DMS 273 treated with DMSO at 0.1 percent for 48 hours (cell line): ENCODE measurements at regions not wholly inside any gene's neighbourhood (a gene's known extent, or its start where the extent isn't known, plus 50 kb on each side); places are given as distances from the start of the nearest gene placed in this dataset.

Experiments
- DNase-seq: peaks from one replicate; lab custom pipeline; 2025; lab: John Stamatoyannopoulos, UW

DNA sequence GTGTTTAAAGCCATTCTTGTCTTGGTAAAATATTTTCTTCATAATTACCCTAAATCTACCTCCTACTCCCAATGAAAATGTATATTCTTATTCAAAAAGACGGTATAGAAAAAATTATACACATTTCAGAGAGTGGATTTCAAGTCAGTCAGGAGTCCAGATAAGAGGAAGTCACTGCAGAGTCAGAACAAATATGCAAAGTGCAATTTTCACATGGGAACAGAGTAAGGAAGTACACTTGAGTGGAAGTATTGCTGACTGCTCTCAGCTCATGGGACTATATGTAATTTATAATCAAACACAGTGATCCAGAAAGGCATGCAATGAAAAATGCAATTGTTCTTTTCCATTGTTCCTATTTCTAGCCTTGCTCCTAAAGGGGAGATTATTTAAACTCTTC is 1128.0 kb downstream of the AACS start:
- no peak for DNase-seq

DNA sequence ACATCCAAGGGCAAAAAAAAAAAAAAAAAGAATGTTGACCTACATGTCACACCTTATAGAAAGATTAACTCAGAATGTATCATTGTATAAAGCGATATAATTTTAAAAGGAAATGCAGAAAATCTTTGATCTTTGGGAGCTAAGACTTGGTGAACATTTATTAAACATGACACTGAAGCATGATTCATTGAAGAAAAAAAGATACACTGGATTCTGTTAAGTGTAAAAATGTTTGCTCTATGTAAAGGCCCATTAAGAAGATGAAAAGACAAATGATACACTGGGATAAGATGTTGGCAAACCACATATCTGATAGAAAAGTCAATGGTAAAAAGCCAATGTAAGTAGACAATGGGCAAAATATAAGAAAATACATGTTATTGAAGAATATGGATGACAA is 1131.0 kb downstream of the AACS start:
- DNase-seq: no peak

DNA sequence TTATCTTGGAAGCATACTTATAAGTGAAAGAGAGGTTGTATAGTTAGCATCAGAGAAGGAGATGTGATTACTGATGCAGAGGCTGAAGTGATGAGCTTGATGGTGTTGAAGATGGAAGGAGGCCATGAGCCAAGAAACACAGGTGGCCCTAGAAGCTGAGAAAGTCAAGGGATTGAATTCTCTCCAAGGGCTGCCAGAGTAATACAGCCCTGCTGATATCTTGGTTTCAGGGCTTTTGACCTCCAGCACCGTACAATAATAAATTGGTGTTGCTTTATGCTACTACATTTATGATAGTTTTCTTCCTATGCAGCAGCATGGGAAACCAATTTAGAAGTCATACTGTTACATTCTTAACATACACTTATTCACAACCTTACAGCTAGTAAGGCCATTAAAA is 1133.3 kb downstream of the AACS start:
- no peak for DNase-seq

DNA sequence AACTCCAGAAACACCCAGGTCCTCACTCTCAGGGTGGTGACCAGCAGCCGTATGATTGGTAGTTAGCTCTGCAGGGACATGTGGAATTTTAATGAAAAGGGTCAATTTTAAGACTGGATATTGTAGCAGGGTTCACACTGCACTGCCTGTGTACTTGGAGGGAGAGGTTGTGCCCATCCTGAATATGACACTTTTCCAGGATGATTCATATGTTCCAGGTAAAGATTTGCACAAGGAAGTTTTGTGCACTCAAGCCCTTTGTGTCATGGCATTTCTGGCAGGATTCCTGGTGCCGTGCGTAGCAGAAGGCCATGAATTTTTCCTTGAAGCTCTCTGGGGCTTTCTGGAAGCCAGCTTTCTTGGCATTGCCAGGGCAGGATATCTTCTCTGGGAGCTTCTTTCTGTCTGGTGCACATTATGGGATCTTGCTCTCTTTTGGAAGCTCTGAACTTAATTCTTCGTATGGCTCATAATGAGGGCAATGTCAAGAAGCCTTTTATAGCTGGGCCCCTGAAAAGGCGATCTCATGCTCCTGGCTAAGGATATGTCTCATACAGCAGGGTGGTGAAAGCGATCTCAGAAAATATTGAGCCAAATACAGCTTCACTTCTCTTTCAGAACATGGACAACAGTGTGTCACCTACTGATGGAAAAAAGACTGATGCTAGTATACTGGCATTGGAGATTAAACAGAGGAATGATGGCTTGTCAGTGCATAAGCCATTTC is 1133.9 kb downstream of the AACS start:
- DNase-seq: no peak

GRCh38 chr12:126201981-126202537 is 1136.8 kb downstream of the AACS start:
- DNase-seq: no peak

- DNase-seq: no peak
These were observed 1139.1 kb downstream of the AACS start for GRCh38 chr12:126204326-126204725.

DNA sequence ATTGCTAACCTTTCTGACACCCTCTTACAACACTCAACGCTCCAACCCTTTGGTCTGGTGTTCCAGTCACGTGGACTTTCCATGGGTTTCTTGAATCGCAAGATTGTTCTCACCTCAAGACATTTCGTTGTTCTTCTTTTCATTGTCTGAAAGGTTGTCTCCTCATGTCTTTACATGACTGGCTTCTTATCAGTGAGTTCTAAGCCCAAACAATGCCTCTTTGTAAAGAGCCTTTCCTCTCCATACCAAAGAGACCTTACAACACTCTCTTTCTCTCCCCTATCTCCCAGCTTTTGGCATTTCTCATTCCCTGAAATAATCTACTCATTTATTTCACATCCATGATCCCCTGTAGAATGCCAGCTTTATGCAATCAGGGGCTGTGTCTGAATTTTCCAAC is 1144.8 kb downstream of the AACS start:
- no peak for DNase-seq

GRCh38 chr12:126210448-126210847 is 1145.2 kb downstream of the AACS start:
- no peak for DNase-seq

DNA sequence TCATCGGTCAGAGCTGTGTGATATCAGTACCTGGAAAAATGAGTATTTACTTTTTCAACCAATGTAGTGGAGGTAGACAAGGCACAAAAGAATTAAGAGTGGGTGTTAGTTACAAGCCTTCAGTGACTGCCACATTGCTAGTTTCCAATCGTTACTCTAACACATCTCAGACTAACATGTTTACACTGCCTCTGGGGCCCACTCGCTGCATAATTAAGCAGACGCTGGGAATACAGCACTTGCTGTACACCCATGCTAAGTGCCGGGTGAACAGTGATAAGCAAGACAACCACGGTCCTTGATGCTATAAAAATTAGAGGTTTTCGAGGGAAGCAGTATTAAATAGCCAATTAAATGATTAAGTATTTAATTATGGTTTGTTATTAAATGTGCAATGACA is 1147.6 kb downstream of the AACS start:
- DNase-seq: no peak

DNA sequence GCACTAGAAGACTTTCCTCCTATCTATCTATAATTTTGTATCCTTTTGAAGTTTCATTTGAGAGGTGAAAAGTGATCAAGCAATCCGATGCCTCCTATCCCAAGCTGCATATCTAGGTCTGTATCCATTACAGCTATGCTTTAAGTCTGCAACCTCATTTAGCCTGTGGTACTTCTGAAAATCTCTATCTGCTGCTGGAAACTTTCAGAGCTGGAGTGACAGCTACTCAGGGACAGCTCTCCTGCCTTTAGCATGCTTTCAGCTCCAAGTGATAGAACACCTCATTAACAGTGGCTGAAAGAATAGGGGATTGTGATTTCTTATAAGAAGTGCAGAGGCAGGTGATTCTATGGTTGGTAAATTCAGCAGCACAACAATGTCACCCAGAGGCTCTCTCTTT is 1153.5 kb downstream of the AACS start:
- no peak for DNase-seq

DNA sequence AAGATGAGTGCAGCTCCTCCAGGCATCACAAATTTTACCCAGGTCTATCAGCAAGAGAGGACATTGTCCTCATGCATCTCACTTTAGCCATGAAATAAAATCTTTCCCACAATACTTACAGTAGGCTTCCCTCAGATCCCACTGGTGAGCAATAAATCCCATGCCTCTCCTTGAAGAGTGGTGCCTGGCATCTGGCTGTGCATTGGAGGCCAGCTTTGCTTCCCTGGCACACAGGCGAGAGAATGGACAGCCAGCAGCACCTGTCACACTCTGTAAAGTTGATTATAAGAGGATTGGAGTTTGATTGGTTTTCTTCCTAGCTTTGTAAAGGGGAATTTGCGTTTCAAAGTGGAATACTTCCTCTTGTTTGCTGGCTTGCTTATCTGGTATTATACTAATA is 1153.9 kb downstream of the AACS start:
- DNase-seq: no peak

DNA sequence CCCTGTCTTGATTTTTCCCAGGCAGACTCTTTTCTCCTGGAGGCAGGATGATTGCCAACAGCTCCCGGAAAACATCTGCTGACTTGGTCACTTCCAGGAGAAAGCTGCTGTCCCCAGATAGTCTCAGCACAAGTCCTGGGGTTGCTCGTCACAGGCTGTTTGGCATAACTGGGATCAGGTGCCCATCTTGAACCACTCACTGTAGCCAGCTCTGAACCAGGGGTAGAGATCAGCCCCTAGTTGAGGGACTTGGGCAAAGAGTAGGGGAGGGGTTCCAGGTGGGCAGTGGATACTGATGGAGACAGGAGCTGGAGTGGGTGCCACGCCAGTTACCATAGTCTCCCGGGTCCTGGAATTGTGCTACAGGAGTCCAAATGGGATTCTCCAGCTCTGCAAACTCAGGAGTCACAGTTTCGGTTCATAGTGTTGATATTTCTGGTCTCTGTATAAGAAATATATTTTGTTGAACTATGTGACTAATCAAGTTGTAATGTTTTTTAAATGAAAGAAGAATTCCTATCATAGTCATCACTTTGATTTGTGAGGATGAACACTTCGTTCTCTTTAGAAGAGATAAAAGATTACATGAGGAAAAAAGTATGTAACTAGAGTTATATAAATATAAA is 1154.5 kb downstream of the AACS start:
- DNase-seq: no peak

DNA sequence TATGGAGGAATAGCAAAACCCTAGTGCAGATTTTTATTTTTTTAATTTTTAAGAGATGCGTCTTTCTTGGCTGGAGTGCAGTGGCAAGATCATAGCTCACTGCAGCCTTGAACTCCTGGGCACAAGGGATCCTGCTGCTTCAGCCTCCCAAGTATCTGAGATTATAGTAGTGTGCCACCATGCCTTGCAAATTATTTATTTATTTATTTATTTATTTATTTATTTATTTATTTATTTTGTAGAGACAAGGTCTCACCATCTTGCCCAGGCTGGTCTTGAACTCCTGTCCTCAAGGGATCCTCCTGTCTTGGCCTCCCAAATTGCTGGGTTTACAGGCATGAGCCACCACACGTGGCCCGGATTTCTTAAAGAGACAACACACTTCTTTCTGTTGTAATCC is 1158.8 kb downstream of the AACS start:
- DNase-seq: no peak

DNA sequence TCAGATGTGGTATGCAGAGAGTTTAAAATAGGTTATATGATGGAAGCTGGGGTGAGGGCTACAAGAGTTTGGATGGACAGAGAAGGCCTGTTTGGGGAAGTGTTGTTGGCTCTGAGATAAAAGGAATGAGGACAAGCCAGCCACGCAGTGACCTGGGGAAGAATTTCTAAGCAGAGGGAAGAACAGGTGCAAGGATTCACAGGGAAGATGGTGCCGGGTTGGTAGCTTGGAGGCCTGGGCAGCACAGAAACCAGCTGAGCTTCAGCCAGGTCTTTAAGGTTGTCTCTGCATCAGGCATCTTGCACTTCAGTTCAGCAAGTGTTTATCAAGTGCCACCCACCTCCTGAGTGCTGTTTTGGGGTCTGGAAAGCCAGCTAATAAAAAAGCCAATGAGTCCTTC is 1163.7 kb downstream of the AACS start:
- no peak for DNase-seq

DNA sequence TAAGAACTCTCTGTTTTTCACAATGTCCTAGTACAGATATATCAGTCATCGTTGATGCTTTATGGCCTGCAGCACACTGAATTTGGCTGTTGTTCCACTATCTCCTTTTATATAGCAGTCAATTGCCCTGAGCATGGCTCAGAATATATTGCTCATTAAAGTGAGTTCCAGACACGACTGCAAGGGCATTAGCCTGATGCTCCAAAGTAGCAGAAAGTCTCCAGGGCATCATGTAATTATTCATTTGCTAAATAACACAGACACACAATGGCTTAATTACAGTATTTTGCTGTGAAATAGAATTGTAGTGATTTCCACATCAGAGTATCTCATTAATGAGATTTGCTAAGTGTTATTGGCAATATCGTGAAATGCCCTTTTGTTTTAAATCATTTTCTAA is 1167.5 kb downstream of the AACS start:
- no peak for DNase-seq

- no peak for DNase-seq
These were observed 1168.4 kb downstream of the AACS start for GRCh38 chr12:126233625-126234024.

GRCh38 chr12:126243814-126244440 is 1178.7 kb downstream of the AACS start:
- DNase-seq: no peak

DNA sequence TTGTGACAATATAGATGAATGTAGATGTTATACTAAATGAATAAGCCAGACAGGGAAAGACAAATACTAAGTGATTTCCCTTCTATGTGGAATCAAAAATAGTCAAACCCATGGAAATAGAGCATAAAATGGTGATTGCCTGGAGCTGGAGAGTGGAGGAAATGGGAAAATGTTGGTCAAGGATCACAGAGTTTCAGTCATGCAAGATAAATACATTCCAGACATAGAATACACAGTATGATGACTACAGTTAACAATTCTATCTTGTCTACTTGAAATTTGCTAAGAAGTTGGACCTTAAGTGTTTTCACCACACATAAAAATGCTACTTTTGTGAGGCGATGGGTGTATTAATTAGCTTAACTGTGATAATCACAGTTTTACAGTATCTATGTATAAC is 1182.7 kb downstream of the AACS start:
- DNase-seq: no peak

- no peak for DNase-seq
These were observed 1183.7 kb downstream of the AACS start for GRCh38 chr12:126248871-126249403.

GRCh38 chr12:126258190-126258589 is 1193.0 kb downstream of the AACS start:
- no peak for DNase-seq

- DNase-seq: no peak
These were observed 1197.6 kb downstream of the AACS start for GRCh38 chr12:126262829-126263228.

DNA sequence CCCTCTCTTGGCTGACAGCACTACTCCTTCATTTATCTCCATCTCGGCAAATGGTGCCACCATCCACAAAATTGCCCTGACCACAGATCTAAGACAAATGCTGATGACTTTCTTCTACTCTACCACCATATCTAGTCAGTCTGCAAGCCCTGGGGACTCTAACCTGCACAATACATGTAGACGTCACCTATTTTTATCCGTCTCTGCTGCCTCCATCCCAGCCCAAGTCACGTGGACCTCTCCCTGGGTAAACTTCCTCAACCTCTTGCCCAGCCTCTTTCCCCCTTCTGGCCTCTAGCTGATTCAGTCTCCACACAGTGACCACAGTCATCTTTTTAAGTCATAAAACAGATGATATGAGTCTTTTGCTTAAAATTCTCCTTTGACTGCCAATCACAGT is 1203.0 kb downstream of the AACS start:
- DNase-seq: no peak

GRCh38 chr12:126271159-126271558 is 1205.9 kb downstream of the AACS start:
- no peak for DNase-seq
